Lower leg skin (tissue), 3 donors: ENCODE measurements at regions not wholly inside any gene's neighbourhood (a gene's known extent, or its start where the extent isn't known, plus 50 kb on each side); places are given as distances from the start of the nearest gene placed in this dataset.
"Not testable (repeated sequence)": the region's sequence is repeated elsewhere in the genome, so short reads cannot be mapped to it uniquely, and the experiment has no call there.

ENCODE experiments used
- POLR2A ChIP-seq, 2 donors: fragments of 450-650 bp; IDR thresholded peaks; one replicate each; pipeline ENCODE4 v1.6.1; 2016 to 2017; ENCODE audit warnings: antibody characterized with exemption in 2 of 2, mild to moderate bottlenecking in 1 of 2, moderate library complexity in 1 of 2
- TF ChIP-seq, protein P1 (sequence below), 3 donors: fragments of 450-650 bp; IDR thresholded peaks; one replicate each; pipeline ENCODE4 v1.5.1; 2016; ENCODE audit warnings: antibody characterized with exemption in 3 of 3, mild to moderate bottlenecking in 3 of 3, moderate library complexity in 2 of 3

DNA sequence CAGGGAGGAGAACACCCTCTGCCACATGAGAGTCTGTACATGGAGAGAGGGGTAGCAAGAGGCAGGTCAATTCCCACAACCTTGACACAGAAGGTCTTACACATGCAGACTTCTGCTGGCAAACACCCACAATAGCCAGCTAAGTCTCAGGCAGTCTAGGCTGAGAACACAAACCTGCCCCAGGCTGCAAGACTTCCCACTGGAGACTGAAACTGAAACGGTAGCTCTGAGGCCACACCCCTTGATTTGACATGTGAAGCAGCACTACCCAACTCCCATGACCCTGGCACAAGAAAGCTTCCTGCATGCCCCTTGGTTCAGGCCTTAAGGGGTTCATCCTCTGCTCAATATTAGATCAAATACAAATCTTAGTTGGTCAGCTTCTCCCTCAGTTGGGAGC, 237.8 kb upstream of the NPAP1 start:
- not testable (repeated sequence) for TF ChIP-seq POLR2A (IDR thresholded peaks at IDR 0.05)
- TF ChIP-seq, protein P1, sequence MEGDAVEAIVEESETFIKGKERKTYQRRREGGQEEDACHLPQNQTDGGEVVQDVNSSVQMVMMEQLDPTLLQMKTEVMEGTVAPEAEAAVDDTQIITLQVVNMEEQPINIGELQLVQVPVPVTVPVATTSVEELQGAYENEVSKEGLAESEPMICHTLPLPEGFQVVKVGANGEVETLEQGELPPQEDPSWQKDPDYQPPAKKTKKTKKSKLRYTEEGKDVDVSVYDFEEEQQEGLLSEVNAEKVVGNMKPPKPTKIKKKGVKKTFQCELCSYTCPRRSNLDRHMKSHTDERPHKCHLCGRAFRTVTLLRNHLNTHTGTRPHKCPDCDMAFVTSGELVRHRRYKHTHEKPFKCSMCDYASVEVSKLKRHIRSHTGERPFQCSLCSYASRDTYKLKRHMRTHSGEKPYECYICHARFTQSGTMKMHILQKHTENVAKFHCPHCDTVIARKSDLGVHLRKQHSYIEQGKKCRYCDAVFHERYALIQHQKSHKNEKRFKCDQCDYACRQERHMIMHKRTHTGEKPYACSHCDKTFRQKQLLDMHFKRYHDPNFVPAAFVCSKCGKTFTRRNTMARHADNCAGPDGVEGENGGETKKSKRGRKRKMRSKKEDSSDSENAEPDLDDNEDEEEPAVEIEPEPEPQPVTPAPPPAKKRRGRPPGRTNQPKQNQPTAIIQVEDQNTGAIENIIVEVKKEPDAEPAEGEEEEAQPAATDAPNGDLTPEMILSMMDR (IDR thresholded peaks at IDR 0.05) = not testable (repeated sequence)
